ENCODE measurements at regions not wholly inside any gene's neighbourhood (a gene's known extent, or its start where the extent isn't known, plus 50 kb on each side); places are given as distances from the start of the nearest gene placed in this dataset.

DNA sequence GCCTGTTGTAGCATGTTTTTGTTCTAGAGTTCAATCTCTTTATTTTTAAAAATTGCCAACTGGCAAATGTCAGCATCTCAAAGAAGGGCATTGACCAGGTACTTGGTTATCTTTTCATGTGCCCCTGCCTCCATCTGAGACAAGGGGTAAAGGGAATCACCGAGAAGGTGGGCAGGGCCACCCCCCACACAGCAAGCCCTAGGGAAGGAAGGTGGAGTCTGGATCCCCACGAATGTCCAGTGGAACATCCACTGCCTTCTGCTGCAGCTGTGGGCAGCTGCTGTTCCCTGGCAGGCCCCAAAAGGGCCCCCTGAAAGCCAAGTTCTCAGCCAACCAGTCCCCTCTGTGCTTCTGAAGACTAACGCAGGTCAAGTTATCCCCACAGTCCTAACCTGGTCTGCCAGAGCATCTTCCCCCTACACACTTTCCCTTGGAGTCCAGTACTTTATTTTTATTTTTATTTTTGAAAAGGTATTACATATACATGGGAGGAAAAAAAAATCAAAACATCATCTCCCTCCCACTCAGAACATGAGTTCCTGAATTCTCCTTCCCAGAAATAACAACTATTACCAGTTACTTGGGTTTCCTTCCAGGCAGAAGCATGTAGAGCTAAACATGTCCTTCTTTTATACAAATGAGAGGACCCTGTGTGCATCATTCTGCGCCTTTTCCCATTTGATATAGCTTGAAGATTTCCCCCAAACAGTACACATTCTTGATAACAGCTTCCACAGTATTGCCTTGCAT lies 253.7 kb downstream of the MAFB start:
- whole genome bisulfite sequencing, 2 donors, result 81% methylated on average over 4 of the region's 4 CpGs
- no peak overlapping the region for H3K4me3 ChIP-seq
- H3K9me3 ChIP-seq, result no peaks in the 10 kb centered on the region
- intact Hi-C loops (cut with DNase I), result no loop called here
- no peak for TF ChIP-seq POLR2A (IDR thresholded peaks at IDR 0.05)
- no peak for TF ChIP-seq POLR2AphosphoS5 (IDR thresholded peaks at IDR 0.05)
- TF ChIP-seq, protein P1, sequence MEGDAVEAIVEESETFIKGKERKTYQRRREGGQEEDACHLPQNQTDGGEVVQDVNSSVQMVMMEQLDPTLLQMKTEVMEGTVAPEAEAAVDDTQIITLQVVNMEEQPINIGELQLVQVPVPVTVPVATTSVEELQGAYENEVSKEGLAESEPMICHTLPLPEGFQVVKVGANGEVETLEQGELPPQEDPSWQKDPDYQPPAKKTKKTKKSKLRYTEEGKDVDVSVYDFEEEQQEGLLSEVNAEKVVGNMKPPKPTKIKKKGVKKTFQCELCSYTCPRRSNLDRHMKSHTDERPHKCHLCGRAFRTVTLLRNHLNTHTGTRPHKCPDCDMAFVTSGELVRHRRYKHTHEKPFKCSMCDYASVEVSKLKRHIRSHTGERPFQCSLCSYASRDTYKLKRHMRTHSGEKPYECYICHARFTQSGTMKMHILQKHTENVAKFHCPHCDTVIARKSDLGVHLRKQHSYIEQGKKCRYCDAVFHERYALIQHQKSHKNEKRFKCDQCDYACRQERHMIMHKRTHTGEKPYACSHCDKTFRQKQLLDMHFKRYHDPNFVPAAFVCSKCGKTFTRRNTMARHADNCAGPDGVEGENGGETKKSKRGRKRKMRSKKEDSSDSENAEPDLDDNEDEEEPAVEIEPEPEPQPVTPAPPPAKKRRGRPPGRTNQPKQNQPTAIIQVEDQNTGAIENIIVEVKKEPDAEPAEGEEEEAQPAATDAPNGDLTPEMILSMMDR (IDR thresholded peaks at IDR 0.05), result no peak
- no peak for TF ChIP-seq EP300 (IDR thresholded peaks at IDR 0.05)
- no peaks in the 10 kb centered on the region for H3K27me3 ChIP-seq
- H3K27ac ChIP-seq, result no peak overlapping the region
- no peak for DNase-seq
- H3K4me1 ChIP-seq, result no peaks in the 10 kb centered on the region
- no peaks in the 10 kb centered on the region for H3K36me3 ChIP-seq

DNA sequence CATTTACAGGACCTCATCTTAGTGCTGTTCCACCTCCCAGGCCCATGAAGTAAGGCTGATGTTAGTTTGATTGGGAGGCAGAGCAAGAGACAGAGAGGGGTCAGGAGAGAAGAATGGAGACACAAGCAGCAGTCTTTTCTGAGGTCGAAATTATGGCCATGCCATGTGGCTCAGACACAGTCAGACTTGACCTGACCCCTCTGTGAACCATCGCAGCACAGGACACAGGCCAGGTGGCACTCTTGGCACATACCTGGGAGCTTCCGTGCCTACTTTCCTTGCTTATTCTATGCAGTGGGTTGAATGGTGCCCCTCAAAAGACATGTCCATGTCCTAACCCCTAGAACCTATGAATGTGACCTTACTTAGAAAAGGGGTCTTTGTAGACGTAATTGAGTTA lies 254.9 kb downstream of the MAFB start:
- Histone ChIP-seq H3K36me3 (no peaks in the 10 kb centered on the region), H3K27me3 (no peaks in the 10 kb centered on the region), H3K9me3 (no peaks in the 10 kb centered on the region), H3K4me1 (no peaks in the 10 kb centered on the region), H3K4me3 (no peak overlapping the region), H3K27ac (no peak overlapping the region)
- DNase-seq, result no peak
- intact Hi-C loops (cut with DNase I), result no loop called here
- WGBS, 2 donors, result 81 to 83% methylated on average over 4 of the region's 4 CpGs
- TF ChIP-seq EP300 (IDR thresholded peaks at IDR 0.05) (no peak), POLR2A (IDR thresholded peaks at IDR 0.05) (no peak), POLR2AphosphoS5 (IDR thresholded peaks at IDR 0.05) (no peak)
- TF ChIP-seq, protein P1 (IDR thresholded peaks at IDR 0.05), result no peak

DNA sequence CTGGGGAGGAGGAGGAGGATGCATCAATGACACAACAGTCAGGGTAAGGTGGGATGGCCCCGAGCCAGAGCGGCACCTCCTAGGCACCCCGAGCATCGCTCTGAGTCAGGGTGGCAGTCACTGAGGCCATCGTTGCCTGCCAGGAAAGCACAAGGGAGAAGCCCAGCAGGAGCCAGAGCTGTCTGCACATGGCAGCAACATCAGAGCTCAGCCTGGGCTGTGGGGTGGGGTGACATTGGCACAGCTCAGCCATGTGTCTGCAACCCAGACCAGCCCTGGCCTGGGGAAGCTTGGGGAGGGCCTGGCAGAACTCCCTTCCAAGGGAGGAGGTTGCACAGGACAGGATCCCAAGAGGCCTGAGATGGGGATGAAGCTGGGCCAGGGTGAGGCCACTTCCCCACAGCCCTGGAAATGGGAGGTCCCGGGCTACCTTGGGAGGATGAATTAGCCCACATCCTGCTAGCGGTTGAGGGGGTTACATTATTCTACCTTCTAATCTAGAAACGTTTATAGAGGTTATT lies 255.6 kb downstream of the MAFB start:
- Histone ChIP-seq H3K27ac (no peak overlapping the region), H3K36me3 (no peaks in the 10 kb centered on the region), H3K4me1 (no peaks in the 10 kb centered on the region), H3K4me3 (no peak overlapping the region), H3K27me3 (no peaks in the 10 kb centered on the region), H3K9me3 (no peaks in the 10 kb centered on the region)
- intact Hi-C loops (cut with DNase I), result no loop called here
- WGBS, 2 donors, result 85 to 91% methylated on average over 8 of the region's 8 CpGs
- DNase-seq, result no peak
- TF ChIP-seq EP300 (IDR thresholded peaks at IDR 0.05) (no peak), POLR2A (IDR thresholded peaks at IDR 0.05) (no peak), POLR2AphosphoS5 (IDR thresholded peaks at IDR 0.05) (no peak)
- TF ChIP-seq, protein P1 (IDR thresholded peaks at IDR 0.05), result no peak

DNA sequence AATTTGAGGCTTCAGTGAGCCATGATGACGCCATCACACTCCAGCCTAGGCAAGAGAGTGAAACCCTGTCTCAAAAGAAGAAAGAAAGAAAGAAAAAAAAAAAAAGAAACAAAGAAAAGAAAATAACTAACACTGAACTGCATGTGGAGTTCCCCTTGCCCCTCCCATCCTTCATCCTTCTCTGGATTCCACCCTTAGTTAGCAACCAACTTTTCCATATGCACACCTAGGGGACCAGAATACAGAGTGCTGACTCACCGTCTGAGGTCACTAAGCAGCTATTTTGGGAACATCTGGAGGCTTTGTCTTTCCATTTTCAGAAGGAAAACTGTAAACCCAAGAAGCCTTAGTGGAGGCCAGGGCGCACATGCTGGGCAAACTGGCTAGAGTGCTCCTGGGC lies 257.4 kb downstream of the MAFB start:
- Histone ChIP-seq H3K9me3 (no peaks in the 10 kb centered on the region), H3K4me3 (no peak overlapping the region), H3K27me3 (no peaks in the 10 kb centered on the region), H3K36me3 (no peaks in the 10 kb centered on the region), H3K4me1 (no peaks in the 10 kb centered on the region), H3K27ac (no peak overlapping the region)
- no peak for TF ChIP-seq POLR2A (IDR thresholded peaks at IDR 0.05)
- no peak for TF ChIP-seq EP300 (IDR thresholded peaks at IDR 0.05)
- no peak for TF ChIP-seq POLR2AphosphoS5 (IDR thresholded peaks at IDR 0.05)
- TF ChIP-seq, protein P1 (IDR thresholded peaks at IDR 0.05), result no peak
- no peak for DNase-seq
- 83 to 88% methylated on average over 3 of the region's 3 CpGs for WGBS, 2 donors
- intact Hi-C loops (cut with DNase I), result no loop called here

All from sigmoid colon (tissue), 6 donors.